Uterus (tissue), 2 donors: ENCODE measurements at regions not wholly inside any gene's neighbourhood (a gene's known extent, or its start where the extent isn't known, plus 50 kb on each side); places are given as distances from the start of the nearest gene placed in this dataset.

Experiments
- CTCF ChIP-seq, 4 experiments: fragments of 200-600 bp in 2 of 4; fragments of 450-650 bp in 2 of 4; sonication (generic) in 2 of 4; IDR thresholded peaks; one replicate each; pipeline ENCODE4 v1.5.1; 2016 to 2019; ENCODE audit warnings: antibody characterized with exemption in 4 of 4, mild to moderate bottlenecking in 2 of 4, moderate library complexity in 1 of 4
- POLR2A ChIP-seq, 2 donors: fragments of 450-650 bp; IDR thresholded peaks; one replicate each; pipeline ENCODE4 v1.6.1; 2016; ENCODE audit warnings: antibody characterized with exemption in 2 of 2, mild to moderate bottlenecking in 1 of 2, moderate library complexity in 1 of 2

- TF ChIP-seq POLR2A (IDR thresholded peaks at IDR 0.05): no peak
- TF ChIP-seq CTCF (IDR thresholded peaks at IDR 0.05): no peak
Measured at GRCh38 chr7:25303281-25304181, 75.2 kb upstream of the NPVF start.
